HepG2 (cell line): ENCODE measurements at regions not wholly inside any gene's neighbourhood (a gene's known extent, or its start where the extent isn't known, plus 50 kb on each side); places are given as distances from the start of the nearest gene placed in this dataset.

Source experiments
- ATAC-seq: fragments of 200-7000 bp; cut with Tn5 transposase; 3 replicates; pipeline ENCODE4 v1.9.1; 2020; ENCODE audit warnings: mild to moderate bottlenecking, moderate library complexity
- BruUV-seq: library from RNA; stranded (reverse); fragments of 400-500 nt; replicated peaks from 2 replicates; lab custom pipeline; 2021; lab: Mats Ljungman, UMichigan
- CTCF ChIA-PET: fragments of 300-600 bp; formaldehyde crosslinking; extraction: SDS; loops from one replicate; lab custom pipeline; 2021; ENCODE audit warnings: low total read pairs, inconsistent platforms, low intra/inter-chr PET ratio; lab: Yijun Ruan, JAX
- POLR2A ChIA-PET: fragments of 350-600 bp; sonication (Branson Sonifier 250); formaldehyde crosslinking; loops from one replicate; lab custom pipeline; 2020; ENCODE audit warnings: antibody characterized with exemption, inconsistent platforms; lab: Yijun Ruan, JAX
- DNase-seq: peaks from one replicate; pipeline ENCODE4 v3.0.0-alpha.2; 2015; ENCODE audit warnings: low spot score
- FAIRE-seq: peaks from 3 replicates; lab custom pipeline; 2011; peaks lifted over from hg19 to GRCh38; lab: Jason Lieb, UNC
- H2AFZ ChIP-seq: one replicate; pipeline ENCODE4 v1.6.1; 2011; ENCODE audit warnings: low read length, inconsistent platforms
- H3K27ac ChIP-seq: fragments of 300-600 bp; 3 replicates; pipeline ENCODE4 v1.8.0; 2011; ENCODE audit warnings: mixed run types, mild to moderate bottlenecking, mixed read lengths, low read length, inconsistent platforms; ENCODE audit not compliant: insufficient read depth; ENCODE audit errors: extremely low read length
- H3K27me3 ChIP-seq, 2 experiments: fragments of 200-600 bp in 1 of 2; 2 replicates in 1 of 2; 3 replicates in 1 of 2; pipeline versions ENCODE4 v1.6.0 to v1.8.0; 2011; ENCODE audit warnings: low read length in 2 of 2, mild to moderate bottlenecking in 2 of 2, moderate library complexity in 2 of 2, inconsistent platforms in 1 of 2; ENCODE audit not compliant: insufficient read depth in 2 of 2, control insufficient read depth in 1 of 2
- H3K36me3 ChIP-seq, 2 experiments: fragments of 200-600 bp in 1 of 2; replicated peaks in 1 of 2; 2 replicates in 1 of 2; 3 replicates in 1 of 2; pipeline versions ENCODE4 v1.5.1 to v1.8.0; 2011; ENCODE audit warnings: low read length in 2 of 2, inconsistent platforms in 1 of 2; ENCODE audit not compliant: insufficient read depth in 2 of 2, control insufficient read depth in 1 of 2
- H3K4me1 ChIP-seq: 2 replicates; pipeline ENCODE4 v1.5.1; 2012; ENCODE audit warnings: low read length, inconsistent platforms; ENCODE audit not compliant: insufficient read depth
- H3K4me2 ChIP-seq: 2 replicates; pipeline ENCODE4 v1.6.0; 2011; ENCODE audit warnings: low read depth, low read length, inconsistent platforms
- H3K4me3 ChIP-seq, 3 experiments: fragments of 200-600 bp in 1 of 3; sonication (generic), shearing (Covaris generic) in 1 of 3; replicated peaks in 1 of 3; 2 replicates each; pipeline ENCODE4 v1.5.1; 2011 to 2016; ENCODE audit warnings: low read length in 3 of 3, inconsistent platforms in 2 of 3, low read depth in 2 of 3, mild to moderate bottlenecking in 2 of 3, control low read depth in 1 of 3, mixed read lengths in 1 of 3; ENCODE audit not compliant: insufficient read depth in 1 of 3
- H3K79me2 ChIP-seq: one replicate; pipeline ENCODE4 v1.6.1; 2011; ENCODE audit warnings: low read length, inconsistent platforms; ENCODE audit not compliant: insufficient read depth
- H3K9ac ChIP-seq: 2 replicates; pipeline ENCODE4 v1.6.0; 2011; ENCODE audit warnings: mild to moderate bottlenecking, low read depth, low read length, inconsistent platforms; ENCODE audit not compliant: insufficient read depth
- H3K9me3 ChIP-seq: 2 replicates; pipeline ENCODE4 v1.5.1; 2012; ENCODE audit warnings: mild to moderate bottlenecking, low read length
- H4K20me1 ChIP-seq: 2 replicates; pipeline ENCODE4 v1.6.0; 2011; ENCODE audit warnings: inconsistent platforms, mild to moderate bottlenecking, low read length, moderate library complexity; ENCODE audit not compliant: insufficient read depth
- HIVEP1 ChIP-seq: sonication (generic); formaldehyde crosslinking; IDR thresholded peaks from 2 replicates; pipeline ENCODE4 v1.4.0; 2020; ENCODE audit warnings: mild to moderate bottlenecking, missing genetic modification reagents
- RFX3 ChIP-seq: IDR thresholded peaks from 2 replicates; pipeline ENCODE4 v1.6.1; 2016; ENCODE audit warnings: missing biosample characterization, missing genetic modification reagents
- SATB2 ChIP-seq: sonication (generic); formaldehyde crosslinking; IDR thresholded peaks from 2 replicates; pipeline ENCODE4 v1.5.0; 2020; ENCODE audit warnings: missing genetic modification reagents
- ZFP62 ChIP-seq: sonication (generic); formaldehyde crosslinking; IDR thresholded peaks from 2 replicates; pipeline ENCODE4 v1.4.0; 2020; ENCODE audit warnings: missing genetic modification reagents
- ZNF20 ChIP-seq: sonication (generic); formaldehyde crosslinking; IDR thresholded peaks from 2 replicates; pipeline ENCODE4 v1.4.0; 2020; ENCODE audit warnings: mild to moderate bottlenecking, moderate library complexity, missing genetic modification reagents
- ZNF451 ChIP-seq: sonication (generic); formaldehyde crosslinking; IDR thresholded peaks from 2 replicates; pipeline ENCODE4 v1.5.0; 2020; ENCODE audit warnings: mild to moderate bottlenecking, missing genetic modification reagents
- ZNF510 ChIP-seq: sonication (generic); formaldehyde crosslinking; IDR thresholded peaks from 2 replicates; pipeline ENCODE4 v1.4.0; 2020; ENCODE audit warnings: low read depth, mild to moderate bottlenecking, missing genetic modification reagents
- ZNF598 ChIP-seq: sonication (generic); formaldehyde crosslinking; IDR thresholded peaks from 2 replicates; pipeline ENCODE4 v1.5.1; 2020; ENCODE audit warnings: mild to moderate bottlenecking, missing genetic modification reagents, borderline replicate concordance
- ZNF674 ChIP-seq: sonication (generic); formaldehyde crosslinking; IDR thresholded peaks from 2 replicates; pipeline ENCODE4 v1.5.0; 2020; ENCODE audit warnings: low read depth, mild to moderate bottlenecking, missing genetic modification reagents
- ZNF816 ChIP-seq: sonication (generic); formaldehyde crosslinking; IDR thresholded peaks from 2 replicates; pipeline ENCODE4 v1.8.0; 2022; ENCODE audit warnings: missing genetic modification reagents, mild to moderate bottlenecking, borderline replicate concordance
- WGBS: methylation state at CpG from one replicate; pipeline ENCODE4 v1.1.6; 2017; ENCODE audit warnings: low lambda C conversion rate; 5-methylcytosine and 5-hydroxymethylcytosine counted together
- in situ Hi-C: cut with HindIII; loops from 2 replicates; pipeline ENCODE4 v1.10.0; 2017; ENCODE audit warnings: low pct_unique_long_range_greater_than_20kb; ENCODE audit not compliant: extremely low pct_ligation_motif_present
- intact Hi-C: fragments of 100-400 bp; cut with micrococcal nuclease; formaldehyde crosslinking; loops from one replicate; pipeline ENCODE4 v1.10.0; 2022; ENCODE audit not compliant: unreplicated experiment
- TF ChIP-seq, protein P1 (sequence below), 2 experiments: sonication (generic) in 1 of 2; formaldehyde crosslinking in 1 of 2; IDR thresholded peaks; 2 replicates each; pipeline versions ENCODE4 v1.4.0 to v1.6.1; 2016 to 2020; ENCODE audit warnings: borderline replicate concordance in 1 of 2, low read depth in 1 of 2, mild to moderate bottlenecking in 1 of 2, missing genetic modification reagents in 1 of 2
- TF ChIP-seq, protein P2 (sequence below): sonication (generic); formaldehyde crosslinking; IDR thresholded peaks from 2 replicates; pipeline ENCODE4 v1.5.0; 2020; ENCODE audit warnings: mild to moderate bottlenecking, missing genetic modification reagents
- TF ChIP-seq, protein P3 (sequence below): IDR thresholded peaks from 2 replicates; pipeline ENCODE4 v1.6.1; 2018; ENCODE audit warnings: missing genetic modification reagents, mild to moderate bottlenecking, missing compliant biosample characterization
- TF ChIP-seq, protein P4 (sequence below): IDR thresholded peaks from 2 replicates; pipeline ENCODE4 v1.6.1; 2012; ENCODE audit warnings: low read length, improper control_type of control experiment

DNA sequence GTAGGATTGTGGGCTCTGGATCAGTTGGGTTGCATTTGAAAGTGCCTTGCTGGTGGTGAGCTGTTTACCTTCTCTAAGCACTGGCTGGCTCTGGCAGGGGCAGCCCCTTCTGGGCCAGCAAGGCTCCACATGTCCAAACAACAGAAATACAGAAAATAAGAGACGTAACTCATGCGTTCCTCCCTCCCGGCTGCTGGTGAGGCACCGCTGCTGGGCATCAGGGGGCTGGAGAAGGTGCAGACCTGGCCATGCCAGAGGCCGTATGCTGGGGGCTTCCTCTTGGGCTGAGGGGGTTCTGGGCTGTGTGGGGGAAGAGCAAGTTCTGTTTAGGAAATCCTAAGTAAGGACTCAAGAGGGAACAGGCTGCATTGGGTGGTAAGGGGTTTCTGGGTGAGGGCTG is 140.6 kb downstream of the URI1 start:
- in situ Hi-C loops = no loop called here
- Histone ChIP-seq H3K27me3 (peaks cover 0 to 5% of the 10 kb centered on the region in 2 experiments; a peak in 2 of 5 replicates), H3K4me1 (no peaks in the 10 kb centered on the region), H3K4me2 (no peak overlapping the region), H3K36me3 (no peaks in the 10 kb centered on the region), H3K9ac (no peak overlapping the region), H4K20me1 (no peaks in the 10 kb centered on the region), H3K79me2 (no peaks in the 10 kb centered on the region), H3K9me3 (no peaks in the 10 kb centered on the region), H3K27ac (no peak overlapping the region), H3K4me3 (no peak overlapping the region), H2AFZ (no peak overlapping the region)
- DNase-seq (no peak), FAIRE-seq (no peak), ATAC-seq (no peak; the same call in 2 of the 3 replicates)
- BruUV-seq = no TSS peak
- CTCF ChIA-PET = no interaction called here
- intact Hi-C loops = no loop called here
- 66% methylated on average over 5 of the region's 5 CpGs for WGBS
- POLR2A ChIA-PET = no interaction called here
- TF ChIP-seq, protein P1, sequence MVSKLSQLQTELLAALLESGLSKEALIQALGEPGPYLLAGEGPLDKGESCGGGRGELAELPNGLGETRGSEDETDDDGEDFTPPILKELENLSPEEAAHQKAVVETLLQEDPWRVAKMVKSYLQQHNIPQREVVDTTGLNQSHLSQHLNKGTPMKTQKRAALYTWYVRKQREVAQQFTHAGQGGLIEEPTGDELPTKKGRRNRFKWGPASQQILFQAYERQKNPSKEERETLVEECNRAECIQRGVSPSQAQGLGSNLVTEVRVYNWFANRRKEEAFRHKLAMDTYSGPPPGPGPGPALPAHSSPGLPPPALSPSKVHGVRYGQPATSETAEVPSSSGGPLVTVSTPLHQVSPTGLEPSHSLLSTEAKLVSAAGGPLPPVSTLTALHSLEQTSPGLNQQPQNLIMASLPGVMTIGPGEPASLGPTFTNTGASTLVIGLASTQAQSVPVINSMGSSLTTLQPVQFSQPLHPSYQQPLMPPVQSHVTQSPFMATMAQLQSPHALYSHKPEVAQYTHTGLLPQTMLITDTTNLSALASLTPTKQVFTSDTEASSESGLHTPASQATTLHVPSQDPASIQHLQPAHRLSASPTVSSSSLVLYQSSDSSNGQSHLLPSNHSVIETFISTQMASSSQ (IDR thresholded peaks at IDR 0.05; ENCODE audit: low read depth) = no peak
- TF ChIP-seq, protein P1 (CRISPR knock-in tag; IDR thresholded peaks at IDR 0.05; ENCODE audit: borderline replicate concordance) = no peak
- no peak for TF ChIP-seq RFX3 (CRISPR knock-in tag)
- no peak for TF ChIP-seq HIVEP1 (CRISPR knock-in tag)
- no peak for TF ChIP-seq ZFP62 (CRISPR knock-in tag)
- no peak for TF ChIP-seq ZNF598 (CRISPR knock-in tag)
- no peak for TF ChIP-seq ZNF451 (CRISPR knock-in tag)
- TF ChIP-seq ZNF510 = no peak
- TF ChIP-seq ZNF20 (CRISPR knock-in tag) = no peak
- TF ChIP-seq ZNF674 (CRISPR knock-in tag) = no peak
- TF ChIP-seq SATB2 = no peak
- TF ChIP-seq, protein P2, sequence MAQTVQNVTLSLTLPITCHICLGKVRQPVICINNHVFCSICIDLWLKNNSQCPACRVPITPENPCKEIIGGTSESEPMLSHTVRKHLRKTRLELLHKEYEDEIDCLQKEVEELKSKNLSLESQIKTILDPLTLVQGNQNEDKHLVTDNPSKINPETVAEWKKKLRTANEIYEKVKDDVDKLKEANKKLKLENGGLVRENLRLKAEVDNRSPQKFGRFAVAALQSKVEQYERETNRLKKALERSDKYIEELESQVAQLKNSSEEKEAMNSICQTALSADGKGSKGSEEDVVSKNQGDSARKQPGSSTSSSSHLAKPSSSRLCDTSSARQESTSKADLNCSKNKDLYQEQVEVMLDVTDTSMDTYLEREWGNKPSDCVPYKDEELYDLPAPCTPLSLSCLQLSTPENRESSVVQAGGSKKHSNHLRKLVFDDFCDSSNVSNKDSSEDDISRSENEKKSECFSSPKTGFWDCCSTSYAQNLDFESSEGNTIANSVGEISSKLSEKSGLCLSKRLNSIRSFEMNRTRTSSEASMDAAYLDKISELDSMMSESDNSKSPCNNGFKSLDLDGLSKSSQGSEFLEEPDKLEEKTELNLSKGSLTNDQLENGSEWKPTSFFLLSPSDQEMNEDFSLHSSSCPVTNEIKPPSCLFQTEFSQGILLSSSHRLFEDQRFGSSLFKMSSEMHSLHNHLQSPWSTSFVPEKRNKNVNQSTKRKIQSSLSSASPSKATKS (CRISPR knock-in tag) = no peak
- TF ChIP-seq ZNF816 (CRISPR knock-in tag) = no peak
- TF ChIP-seq, protein P3, sequence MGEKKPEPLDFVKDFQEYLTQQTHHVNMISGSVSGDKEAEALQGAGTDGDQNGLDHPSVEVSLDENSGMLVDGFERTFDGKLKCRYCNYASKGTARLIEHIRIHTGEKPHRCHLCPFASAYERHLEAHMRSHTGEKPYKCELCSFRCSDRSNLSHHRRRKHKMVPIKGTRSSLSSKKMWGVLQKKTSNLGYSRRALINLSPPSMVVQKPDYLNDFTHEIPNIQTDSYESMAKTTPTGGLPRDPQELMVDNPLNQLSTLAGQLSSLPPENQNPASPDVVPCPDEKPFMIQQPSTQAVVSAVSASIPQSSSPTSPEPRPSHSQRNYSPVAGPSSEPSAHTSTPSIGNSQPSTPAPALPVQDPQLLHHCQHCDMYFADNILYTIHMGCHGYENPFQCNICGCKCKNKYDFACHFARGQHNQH (CRISPR knock-in tag) = no peak
- TF ChIP-seq, protein P4, sequence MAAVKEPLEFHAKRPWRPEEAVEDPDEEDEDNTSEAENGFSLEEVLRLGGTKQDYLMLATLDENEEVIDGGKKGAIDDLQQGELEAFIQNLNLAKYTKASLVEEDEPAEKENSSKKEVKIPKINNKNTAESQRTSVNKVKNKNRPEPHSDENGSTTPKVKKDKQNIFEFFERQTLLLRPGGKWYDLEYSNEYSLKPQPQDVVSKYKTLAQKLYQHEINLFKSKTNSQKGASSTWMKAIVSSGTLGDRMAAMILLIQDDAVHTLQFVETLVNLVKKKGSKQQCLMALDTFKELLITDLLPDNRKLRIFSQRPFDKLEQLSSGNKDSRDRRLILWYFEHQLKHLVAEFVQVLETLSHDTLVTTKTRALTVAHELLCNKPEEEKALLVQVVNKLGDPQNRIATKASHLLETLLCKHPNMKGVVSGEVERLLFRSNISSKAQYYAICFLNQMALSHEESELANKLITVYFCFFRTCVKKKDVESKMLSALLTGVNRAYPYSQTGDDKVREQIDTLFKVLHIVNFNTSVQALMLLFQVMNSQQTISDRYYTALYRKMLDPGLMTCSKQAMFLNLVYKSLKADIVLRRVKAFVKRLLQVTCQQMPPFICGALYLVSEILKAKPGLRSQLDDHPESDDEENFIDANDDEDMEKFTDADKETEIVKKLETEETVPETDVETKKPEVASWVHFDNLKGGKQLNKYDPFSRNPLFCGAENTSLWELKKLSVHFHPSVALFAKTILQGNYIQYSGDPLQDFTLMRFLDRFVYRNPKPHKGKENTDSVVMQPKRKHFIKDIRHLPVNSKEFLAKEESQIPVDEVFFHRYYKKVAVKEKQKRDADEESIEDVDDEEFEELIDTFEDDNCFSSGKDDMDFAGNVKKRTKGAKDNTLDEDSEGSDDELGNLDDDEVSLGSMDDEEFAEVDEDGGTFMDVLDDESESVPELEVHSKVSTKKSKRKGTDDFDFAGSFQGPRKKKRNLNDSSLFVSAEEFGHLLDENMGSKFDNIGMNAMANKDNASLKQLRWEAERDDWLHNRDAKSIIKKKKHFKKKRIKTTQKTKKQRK = no peak
